ENCODE measurements at regions not wholly inside any gene's neighbourhood (a gene's known extent, or its start where the extent isn't known, plus 50 kb on each side); places are given as distances from the start of the nearest gene placed in this dataset.
"Not testable (repeated sequence)": the region's sequence is repeated elsewhere in the genome, so short reads cannot be mapped to it uniquely, and the experiment has no call there.

GRCh38 chr3:105281989-105282388, 84.7 kb upstream of the ALCAM start:
- Mint-ChIP-seq H3K9me3 (ENCODE audit: unreplicated experiment) (no peaks in the 10 kb centered on the region), H3K36me3 (ENCODE audit: unreplicated experiment) (no peaks in the 10 kb centered on the region), H3K27ac (ENCODE audit: unreplicated experiment) (no peak overlapping the region), H3K4me1 (ENCODE audit: unreplicated experiment) (no peaks in the 10 kb centered on the region), H3K27me3 (ENCODE audit: unreplicated experiment) (no peaks in the 10 kb centered on the region), H3K4me3 (ENCODE audit: unreplicated experiment) (no peak overlapping the region)
- TF ChIP-seq, protein P1, sequence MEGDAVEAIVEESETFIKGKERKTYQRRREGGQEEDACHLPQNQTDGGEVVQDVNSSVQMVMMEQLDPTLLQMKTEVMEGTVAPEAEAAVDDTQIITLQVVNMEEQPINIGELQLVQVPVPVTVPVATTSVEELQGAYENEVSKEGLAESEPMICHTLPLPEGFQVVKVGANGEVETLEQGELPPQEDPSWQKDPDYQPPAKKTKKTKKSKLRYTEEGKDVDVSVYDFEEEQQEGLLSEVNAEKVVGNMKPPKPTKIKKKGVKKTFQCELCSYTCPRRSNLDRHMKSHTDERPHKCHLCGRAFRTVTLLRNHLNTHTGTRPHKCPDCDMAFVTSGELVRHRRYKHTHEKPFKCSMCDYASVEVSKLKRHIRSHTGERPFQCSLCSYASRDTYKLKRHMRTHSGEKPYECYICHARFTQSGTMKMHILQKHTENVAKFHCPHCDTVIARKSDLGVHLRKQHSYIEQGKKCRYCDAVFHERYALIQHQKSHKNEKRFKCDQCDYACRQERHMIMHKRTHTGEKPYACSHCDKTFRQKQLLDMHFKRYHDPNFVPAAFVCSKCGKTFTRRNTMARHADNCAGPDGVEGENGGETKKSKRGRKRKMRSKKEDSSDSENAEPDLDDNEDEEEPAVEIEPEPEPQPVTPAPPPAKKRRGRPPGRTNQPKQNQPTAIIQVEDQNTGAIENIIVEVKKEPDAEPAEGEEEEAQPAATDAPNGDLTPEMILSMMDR (IDR thresholded peaks at IDR 0.05) = no peak
- no peak for DNase-seq (ENCODE audit: extremely low spot score, unreplicated experiment)

DNA sequence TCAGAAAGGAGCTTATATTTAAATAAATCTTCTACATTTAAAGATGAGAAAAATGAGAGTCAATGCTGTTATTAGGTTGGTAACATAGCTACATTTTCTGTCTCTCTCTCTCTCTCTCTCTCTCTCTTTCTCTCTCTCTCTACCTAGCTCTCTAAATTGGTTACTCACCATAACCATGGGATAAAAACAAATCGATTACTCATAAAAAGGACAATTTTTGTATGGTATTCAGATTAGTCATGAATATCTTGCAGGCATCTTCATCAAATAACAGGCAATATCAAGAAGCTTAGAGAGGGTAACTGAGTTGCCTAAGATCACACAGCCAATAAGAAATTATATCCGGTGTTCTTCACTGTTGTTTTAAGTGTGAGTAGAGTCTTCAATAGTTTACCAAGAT, 81.8 kb upstream of the ALCAM start:
- TF ChIP-seq, protein P1 (IDR thresholded peaks at IDR 0.05) = no peak
- no peak for DNase-seq (ENCODE audit: extremely low spot score, unreplicated experiment)
- H3K36me3 Mint-ChIP-seq (ENCODE audit: unreplicated experiment) = no peaks in the 10 kb centered on the region
- H3K27me3 Mint-ChIP-seq (ENCODE audit: unreplicated experiment) = no peaks in the 10 kb centered on the region
- H3K4me1 Mint-ChIP-seq (ENCODE audit: unreplicated experiment) = no peaks in the 10 kb centered on the region
- H3K4me3 Mint-ChIP-seq (ENCODE audit: unreplicated experiment) = no peak overlapping the region
- H3K27ac Mint-ChIP-seq (ENCODE audit: unreplicated experiment) = no peak overlapping the region
- H3K9me3 Mint-ChIP-seq (ENCODE audit: unreplicated experiment) = no peaks in the 10 kb centered on the region

- Mint-ChIP-seq H3K36me3 (ENCODE audit: unreplicated experiment) (no peaks in the 10 kb centered on the region), H3K4me3 (ENCODE audit: unreplicated experiment) (no peak overlapping the region), H3K27ac (ENCODE audit: unreplicated experiment) (no peak overlapping the region), H3K27me3 (ENCODE audit: unreplicated experiment) (no peaks in the 10 kb centered on the region), H3K9me3 (ENCODE audit: unreplicated experiment) (no peaks in the 10 kb centered on the region), H3K4me1 (ENCODE audit: unreplicated experiment) (no peaks in the 10 kb centered on the region)
- no peak for DNase-seq (ENCODE audit: extremely low spot score, unreplicated experiment)
- TF ChIP-seq, protein P1 (IDR thresholded peaks at IDR 0.05) = no peak
Measured at GRCh38 chr3:105285653-105286241, 81.0 kb upstream of the ALCAM start.

DNA sequence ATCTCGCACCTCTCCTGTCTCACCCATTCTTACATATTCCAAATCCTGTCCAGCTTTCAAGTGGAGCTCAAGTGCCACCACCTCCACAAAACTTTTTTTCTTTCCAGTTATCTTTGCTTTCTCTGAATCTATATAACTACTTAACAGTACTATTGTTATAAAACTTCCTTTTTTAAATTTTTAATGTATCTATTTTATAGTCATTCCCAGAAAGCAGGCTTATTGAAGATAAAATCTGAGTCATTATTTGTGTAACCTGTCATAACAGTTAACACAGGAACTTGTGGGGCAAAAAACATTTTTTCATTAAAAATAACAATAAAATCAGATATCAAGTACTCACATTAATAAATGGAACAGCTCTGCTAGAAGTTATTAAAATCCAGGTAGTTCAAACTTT, 73.3 kb upstream of the ALCAM start:
- Mint-ChIP-seq H3K27me3 (ENCODE audit: unreplicated experiment) (no peaks in the 10 kb centered on the region), H3K9me3 (ENCODE audit: unreplicated experiment) (peaks cover 5% of the 10 kb centered on the region), H3K36me3 (ENCODE audit: unreplicated experiment) (no peaks in the 10 kb centered on the region)

DNA sequence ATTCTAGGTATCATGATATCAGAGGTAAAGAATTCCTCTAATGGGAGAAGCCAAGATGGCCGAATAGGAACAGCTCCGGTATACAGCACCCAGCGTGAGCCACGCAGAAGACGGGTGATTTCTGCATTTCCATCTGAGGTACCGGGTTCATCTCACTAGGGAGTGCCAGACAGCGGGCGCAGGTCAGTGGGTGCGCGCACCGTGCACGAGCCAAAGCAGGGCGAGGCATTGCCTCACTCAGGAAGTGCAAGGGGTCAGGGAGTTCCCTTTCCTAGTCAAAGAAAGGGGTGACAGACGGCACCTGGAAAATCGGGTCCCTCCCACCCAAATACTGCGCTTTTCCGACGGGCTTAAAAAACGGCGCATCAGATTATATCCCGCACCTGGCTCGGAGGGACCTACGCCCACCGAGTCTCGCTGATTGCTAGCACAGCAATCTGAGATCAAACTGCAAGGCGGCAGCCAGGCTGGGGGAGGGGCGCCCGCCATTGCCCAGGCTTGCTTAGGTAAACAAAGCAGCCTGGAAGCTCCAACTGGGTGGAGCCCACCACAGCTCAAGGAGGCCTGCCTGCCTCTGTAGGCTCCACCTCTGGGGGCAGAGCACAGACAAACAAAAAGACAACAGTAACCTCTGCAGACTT, 70.4 kb upstream of the ALCAM start:
- not testable (repeated sequence) for H3K27ac Mint-ChIP-seq (ENCODE audit: unreplicated experiment); H3K27me3 Mint-ChIP-seq (ENCODE audit: unreplicated experiment); H3K9me3 Mint-ChIP-seq (ENCODE audit: unreplicated experiment); H3K4me3 Mint-ChIP-seq (ENCODE audit: unreplicated experiment); H3K36me3 Mint-ChIP-seq (ENCODE audit: unreplicated experiment); DNase-seq (ENCODE audit: extremely low spot score, unreplicated experiment)
- peaks cover 12% of the 10 kb centered on the region for H3K4me1 Mint-ChIP-seq (ENCODE audit: unreplicated experiment)

More for the DNA sequence above, 73.3 kb upstream of the ALCAM start:
- DNase-seq (ENCODE audit: extremely low spot score, unreplicated experiment) = no peak
- H3K4me3 Mint-ChIP-seq (ENCODE audit: unreplicated experiment) = no peak overlapping the region
- TF ChIP-seq, protein P1 (IDR thresholded peaks at IDR 0.05) = no peak
- H3K27ac Mint-ChIP-seq (ENCODE audit: unreplicated experiment) = no peak overlapping the region
- H3K4me1 Mint-ChIP-seq (ENCODE audit: unreplicated experiment) = peaks cover 12% of the 10 kb centered on the region
